NCI-H748 (cell line): ENCODE measurements at regions not wholly inside any gene's neighbourhood (a gene's known extent, or its start where the extent isn't known, plus 50 kb on each side); places are given as distances from the start of the nearest gene placed in this dataset.

ENCODE experiments used
- DNase-seq: peaks from one replicate; lab custom pipeline; 2025; ENCODE audit not compliant: unreplicated experiment; lab: John Stamatoyannopoulos, UW

DNA sequence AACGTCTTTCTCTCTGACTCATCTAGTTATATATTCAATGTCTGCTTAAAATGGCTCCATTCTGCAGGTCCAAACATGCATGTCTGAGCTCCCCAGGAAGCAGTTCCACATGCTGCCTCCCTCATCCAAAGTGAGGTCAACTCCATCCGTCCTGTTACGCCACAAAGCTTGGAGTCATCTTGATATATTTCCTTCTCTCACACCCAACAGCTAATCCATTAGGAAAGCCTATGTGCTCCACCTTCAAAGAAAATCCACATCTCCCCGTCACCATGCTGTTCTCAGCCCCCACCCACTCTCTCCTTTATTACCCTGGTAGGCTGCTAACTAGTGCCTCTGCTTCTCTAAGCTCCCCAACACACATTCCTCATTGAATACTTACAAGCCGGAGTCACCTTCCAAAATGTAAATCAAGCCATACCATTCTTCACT, 130.2 kb upstream of the SYNDIG1 start:
- no peak for DNase-seq

- DNase-seq: no peak
These were observed 131.9 kb upstream of the SYNDIG1 start for GRCh38 chr20:24337551-24337950.

DNA sequence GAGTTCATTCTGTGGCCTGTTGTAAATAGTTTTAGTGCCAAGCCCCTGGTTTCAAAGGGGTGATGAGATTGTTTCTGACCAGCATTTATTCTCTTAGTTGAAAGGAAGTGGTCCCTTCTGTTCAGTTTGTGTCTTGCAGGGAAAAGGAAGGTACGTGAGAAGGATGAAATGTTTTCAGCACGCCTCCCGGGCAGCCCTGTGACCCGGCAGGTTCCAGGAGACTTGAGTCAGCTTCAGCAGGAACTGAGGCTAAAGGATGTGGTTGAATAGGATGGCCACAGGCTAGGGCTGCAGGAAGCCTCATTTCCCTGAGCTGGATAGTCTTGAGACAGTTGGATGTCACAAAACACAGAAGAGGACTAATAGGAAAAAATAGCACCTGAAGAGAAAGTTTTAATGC, 132.4 kb upstream of the SYNDIG1 start:
- no peak for DNase-seq

DNA sequence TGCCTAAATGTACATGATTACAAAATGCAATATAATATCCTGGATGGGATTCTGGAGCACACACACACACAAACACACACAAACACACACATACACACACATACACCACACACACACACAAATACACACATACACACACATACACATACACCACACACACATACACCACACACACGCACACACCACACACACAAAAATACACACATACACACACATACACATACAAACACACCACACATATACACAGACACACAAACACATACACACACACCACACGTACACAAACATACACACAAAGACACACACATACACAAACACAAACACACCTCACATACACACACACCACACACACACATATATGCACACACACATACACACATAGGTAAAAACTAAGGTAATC, 134.6 kb upstream of the SYNDIG1 start:
- DNase-seq: no peak

DNA sequence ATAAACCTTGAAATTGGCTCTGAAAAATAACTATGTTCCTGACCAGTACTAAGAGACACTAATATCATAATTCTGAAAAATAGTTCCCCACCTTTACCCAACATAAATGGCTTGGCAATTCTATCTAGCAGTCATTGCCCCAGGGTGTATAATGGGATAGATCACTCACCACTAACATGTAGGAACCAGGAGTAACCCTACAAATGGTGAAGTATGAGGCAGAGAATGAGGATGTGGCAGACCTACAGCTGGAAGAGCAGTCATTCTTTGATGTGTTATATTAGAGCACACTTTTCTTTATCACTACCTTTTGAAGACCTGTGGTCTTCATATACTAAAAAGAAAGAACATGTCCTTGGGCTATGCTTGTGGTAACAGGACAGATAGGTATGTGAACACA, 136.5 kb upstream of the SYNDIG1 start:
- DNase-seq: no peak

GRCh38 chr20:24331939-24332338, 137.5 kb upstream of the SYNDIG1 start:
- no peak for DNase-seq

GRCh38 chr20:24328901-24329300, 140.5 kb upstream of the SYNDIG1 start:
- no peak for DNase-seq

DNA sequence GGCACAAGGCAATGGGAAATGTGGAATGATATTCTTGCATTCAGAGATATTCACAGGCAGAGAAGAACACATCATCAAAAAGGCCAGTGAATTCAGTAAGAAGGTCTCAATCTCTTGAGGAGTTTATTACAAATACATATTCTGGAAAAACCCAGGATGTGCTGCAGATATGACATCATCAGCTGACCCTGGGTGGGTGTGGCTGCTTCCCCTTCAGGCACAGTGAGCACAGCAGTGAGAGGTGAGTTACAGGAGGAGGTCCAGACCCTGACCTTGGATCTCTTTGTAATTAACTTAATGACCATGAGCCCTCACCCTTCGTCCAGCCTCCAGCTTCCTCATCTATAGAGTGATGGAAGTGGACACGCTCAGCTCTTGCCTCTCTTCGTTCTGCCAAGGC, 147.5 kb upstream of the SYNDIG1 start:
- no peak for DNase-seq

DNA sequence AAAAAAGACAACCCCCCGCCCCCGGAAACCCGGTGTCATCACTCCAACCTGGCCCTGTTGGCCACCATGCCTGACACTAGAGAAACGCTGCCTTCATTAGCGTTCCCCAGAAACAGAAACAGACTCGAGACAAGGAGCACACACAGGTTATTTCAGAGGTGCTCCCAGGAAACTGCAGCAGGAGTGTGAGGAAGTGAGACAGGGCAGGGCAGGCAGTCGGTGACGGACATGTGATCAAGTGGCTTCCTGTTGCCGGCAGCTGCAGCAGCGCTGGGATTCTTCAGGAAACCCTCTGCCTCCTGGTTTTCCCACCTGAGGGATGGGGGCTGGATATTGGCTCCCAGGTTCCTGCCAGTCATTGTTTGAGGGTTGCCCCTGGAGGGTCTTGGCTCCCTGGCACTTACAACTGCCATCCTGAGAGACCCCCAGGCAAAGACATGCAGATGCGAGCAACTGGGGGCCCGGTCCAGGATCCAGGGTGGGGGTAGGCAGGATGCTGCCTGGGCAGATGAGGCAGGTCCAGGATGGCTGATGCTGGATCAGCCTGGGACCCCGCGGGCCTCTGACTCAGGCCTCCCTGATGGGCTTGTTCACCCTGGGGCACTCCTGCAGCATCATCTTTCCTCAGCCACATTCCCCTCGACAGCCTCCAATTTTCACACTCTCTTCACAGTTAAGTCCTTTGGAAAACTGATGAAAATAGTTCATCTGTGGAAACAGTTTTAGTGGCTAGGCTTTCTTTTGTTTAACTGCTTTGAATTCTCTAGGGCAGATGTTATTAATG, 150.7 kb upstream of the SYNDIG1 start:
- DNase-seq: peak; percentile 17

GRCh38 chr20:24317224-24317623, 152.2 kb upstream of the SYNDIG1 start:
- no peak for DNase-seq

DNA sequence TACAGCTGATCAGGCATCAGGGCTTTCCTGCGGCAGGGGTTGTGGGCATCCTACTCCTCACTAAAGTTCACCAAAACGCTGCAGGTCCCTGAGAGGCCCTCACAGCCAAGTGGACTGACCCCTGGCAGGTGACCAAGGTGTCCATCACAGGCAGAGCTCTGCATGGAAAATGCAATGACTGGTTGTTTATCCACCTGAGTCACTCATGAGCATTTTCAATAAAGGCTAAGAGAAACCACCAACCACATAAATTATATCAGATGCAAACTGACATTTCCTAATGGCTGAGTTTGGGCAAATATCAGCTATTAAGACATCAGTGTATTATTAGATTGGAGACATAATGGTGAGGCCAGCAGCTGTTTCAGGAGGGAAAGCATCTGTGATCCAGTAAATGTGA, 152.7 kb upstream of the SYNDIG1 start:
- no peak for DNase-seq

DNA sequence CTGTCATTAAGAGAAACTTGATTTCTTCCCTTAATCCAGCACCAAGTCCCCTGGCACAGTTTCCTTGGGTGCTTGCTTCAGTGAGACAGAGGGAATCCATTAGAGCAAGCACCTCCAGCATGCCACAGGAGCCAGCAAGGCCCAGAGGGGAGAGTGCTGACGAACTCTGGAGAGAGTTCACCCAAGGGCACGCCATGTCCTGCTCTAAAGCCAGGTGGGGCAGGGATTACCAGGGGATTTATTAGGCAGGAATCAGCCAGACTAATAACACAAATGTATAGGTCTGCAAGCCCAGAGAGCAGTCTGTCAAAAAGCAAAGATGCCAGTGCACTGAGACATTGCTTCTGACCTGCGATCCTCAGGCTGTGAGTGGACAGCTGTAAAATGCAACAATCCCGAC, 155.4 kb upstream of the SYNDIG1 start:
- no peak for DNase-seq

- no peak for DNase-seq
These were observed 159.8 kb upstream of the SYNDIG1 start for GRCh38 chr20:24309596-24309995.

DNA sequence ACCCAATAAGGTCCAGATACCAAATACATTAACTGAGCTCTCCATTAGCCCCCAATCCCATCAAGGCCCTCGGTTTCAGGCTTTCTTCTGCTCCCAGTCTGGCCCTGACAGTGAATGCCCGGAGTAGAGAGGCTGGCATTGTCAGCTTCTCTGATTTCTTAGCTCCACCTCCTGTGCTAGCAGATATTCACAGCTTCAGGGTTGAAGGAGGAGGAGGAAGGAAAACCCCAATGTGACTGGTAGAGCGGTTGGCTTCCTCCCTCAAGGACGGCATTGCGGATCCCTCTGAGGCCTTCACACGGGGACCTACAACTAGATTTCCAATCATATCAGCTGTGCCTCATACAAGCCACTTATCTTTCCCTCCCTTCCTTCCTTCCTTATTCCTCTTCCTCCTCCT, 164.1 kb upstream of the SYNDIG1 start:
- DNase-seq: no peak

GRCh38 chr20:24304291-24304690, 165.1 kb upstream of the SYNDIG1 start:
- DNase-seq: no peak

DNA sequence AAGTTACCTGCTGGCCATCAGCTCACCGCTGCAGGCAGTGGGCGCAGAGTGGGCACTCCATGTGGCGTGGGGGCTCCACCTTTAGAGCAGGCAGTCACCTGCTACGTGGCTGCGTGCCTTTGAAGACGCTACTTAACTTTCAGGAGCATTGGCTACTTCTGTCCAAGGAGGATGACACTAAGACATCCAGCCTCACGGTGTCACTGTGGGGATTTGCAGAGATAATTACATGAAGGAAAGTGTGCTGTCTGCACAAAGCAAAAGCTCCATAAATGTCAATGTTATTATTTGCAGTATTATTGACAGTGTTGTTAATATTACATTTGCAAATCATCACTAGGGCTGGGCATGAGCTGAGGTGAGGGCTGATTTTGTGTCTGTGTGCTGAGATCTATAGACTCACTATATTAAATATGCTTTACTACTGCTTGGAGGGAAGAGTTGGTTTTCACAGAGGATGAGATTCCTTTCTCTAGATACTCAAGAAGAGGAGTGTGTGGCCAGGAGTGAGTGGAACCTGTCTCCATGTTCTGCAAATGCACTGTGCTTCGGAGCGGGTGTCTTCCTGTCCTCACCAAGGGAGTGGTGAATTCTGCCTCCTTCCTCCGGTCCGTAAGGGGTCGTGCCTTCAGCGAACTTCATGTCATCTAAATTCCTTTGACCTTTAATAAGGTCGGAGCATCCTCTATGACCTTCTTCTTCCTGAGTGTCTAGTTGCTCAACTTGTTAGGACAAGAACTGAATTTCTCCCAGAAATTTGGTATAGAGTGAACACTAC, 165.8 kb upstream of the SYNDIG1 start:
- peak; percentile 29 for DNase-seq

- no peak for DNase-seq
These were observed 171.4 kb upstream of the SYNDIG1 start for GRCh38 chr20:24297993-24298392.

GRCh38 chr20:24296477-24297261, 172.8 kb upstream of the SYNDIG1 start:
- peak; percentile 15 for DNase-seq

DNA sequence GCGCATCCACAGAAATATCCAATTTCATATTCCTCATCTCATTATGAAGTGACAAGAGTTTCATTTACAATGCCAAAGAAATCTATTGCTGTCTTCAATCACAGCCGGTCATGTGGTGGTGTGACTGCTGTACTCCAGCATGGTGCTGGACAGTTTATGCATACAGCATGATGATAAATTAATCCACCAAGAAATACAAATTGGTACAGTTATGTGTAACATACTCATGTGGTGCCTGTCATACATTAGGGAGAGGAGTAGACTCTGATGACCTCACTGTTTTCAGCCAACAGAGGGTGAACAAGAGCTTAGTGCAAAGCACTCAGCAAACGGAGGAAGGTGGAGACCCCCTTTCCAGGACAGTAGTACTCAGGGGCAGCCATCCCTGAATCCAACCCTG, 178.4 kb upstream of the SYNDIG1 start:
- DNase-seq: no peak

DNA sequence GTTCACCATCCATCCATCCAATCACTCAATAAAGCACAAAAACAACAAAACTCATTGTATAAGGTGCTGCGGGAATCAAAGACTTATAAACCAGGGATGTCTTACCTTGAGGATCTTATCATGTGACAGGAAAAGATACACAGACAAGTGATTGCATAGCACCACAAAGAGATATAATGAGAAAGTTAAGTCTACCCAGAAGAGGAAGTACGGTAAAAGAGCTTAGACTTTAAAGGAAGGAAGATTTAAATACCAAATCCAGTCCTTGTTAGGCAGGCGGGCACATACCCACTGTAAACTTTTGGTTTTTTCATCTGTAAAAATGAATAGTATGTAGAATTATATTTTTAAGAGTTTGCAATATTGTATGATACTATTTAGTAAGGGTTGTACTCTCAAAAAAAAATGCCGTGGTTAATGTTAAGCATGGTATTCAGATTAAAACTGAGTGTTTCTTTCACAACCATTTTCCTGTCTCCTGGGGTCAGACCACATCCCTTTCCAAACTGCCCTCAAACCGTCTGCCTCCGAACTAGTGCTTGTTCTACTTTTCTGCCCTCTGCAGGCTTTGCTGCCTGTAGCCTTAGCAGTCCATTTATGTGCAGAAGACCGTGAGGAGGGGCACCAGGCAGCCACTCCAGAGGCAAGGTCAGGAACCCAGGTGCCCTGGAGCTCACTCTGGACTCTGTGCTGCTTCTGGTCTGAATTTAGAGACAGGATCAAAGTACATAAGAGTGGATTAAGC, 179.5 kb upstream of the SYNDIG1 start:
- no peak for DNase-seq

GRCh38 chr20:24283186-24283585, 186.2 kb upstream of the SYNDIG1 start:
- no peak for DNase-seq
